HG02973 (cell line): ENCODE measurements at regions not wholly inside any gene's neighbourhood (a gene's known extent, or its start where the extent isn't known, plus 50 kb on each side); places are given as distances from the start of the nearest gene placed in this dataset.
"Not testable (repeated sequence)": the region's sequence is repeated elsewhere in the genome, so short reads cannot be mapped to it uniquely, and the experiment has no call there.

ENCODE experiments used
- ATAC-seq: cut with Tn5 transposase; IDR thresholded peaks from one replicate; pipeline ENCODE4 v1.9.1; 2021; ENCODE audit warnings: moderate library complexity; ENCODE audit not compliant: unreplicated experiment

GRCh38 chr3:191728186-191728585, 267.2 kb downstream of the PYDC2 start:
- no peak for ATAC-seq

GRCh38 chr3:191737742-191738141, 276.8 kb downstream of the PYDC2 start:
- ATAC-seq = no peak

GRCh38 chr3:191740712-191741111, 279.7 kb downstream of the PYDC2 start:
- ATAC-seq = no peak

- ATAC-seq = not testable (repeated sequence)
Measured at GRCh38 chr3:191741847-191742350, 280.9 kb downstream of the PYDC2 start.

GRCh38 chr3:191743283-191743682, 282.3 kb downstream of the PYDC2 start:
- ATAC-seq = no peak

GRCh38 chr3:191750618-191751017, 289.7 kb downstream of the PYDC2 start:
- no peak for ATAC-seq

GRCh38 chr3:191753196-191753595, 292.2 kb downstream of the PYDC2 start:
- ATAC-seq = no peak

- no peak for ATAC-seq
Measured at GRCh38 chr3:191761906-191762305, 300.9 kb downstream of the PYDC2 start.

- ATAC-seq = no peak
Measured at GRCh38 chr3:191762323-191762960, 301.5 kb downstream of the PYDC2 start.

- no peak for ATAC-seq
Measured at GRCh38 chr3:191768421-191768820, 307.5 kb downstream of the PYDC2 start.

GRCh38 chr3:191770541-191770940, 309.6 kb downstream of the PYDC2 start:
- ATAC-seq = no peak

GRCh38 chr3:191774485-191774884, 313.5 kb downstream of the PYDC2 start:
- ATAC-seq = no peak

GRCh38 chr3:191775451-191776233, 314.7 kb downstream of the PYDC2 start:
- ATAC-seq = no peak

- ATAC-seq = no peak
Measured at GRCh38 chr3:191781044-191781443, 320.1 kb downstream of the PYDC2 start.

GRCh38 chr3:191783024-191783423, 322.1 kb downstream of the PYDC2 start:
- ATAC-seq = no peak

- no peak for ATAC-seq
Measured at GRCh38 chr3:191790934-191791333, 330.0 kb downstream of the PYDC2 start.

GRCh38 chr3:191792580-191792979, 331.6 kb downstream of the PYDC2 start:
- no peak for ATAC-seq

- ATAC-seq = no peak
Measured at GRCh38 chr3:191795196-191795595, 334.2 kb downstream of the PYDC2 start.

GRCh38 chr3:191797271-191797670, 336.3 kb downstream of the PYDC2 start:
- ATAC-seq = no peak

- ATAC-seq = no peak
Measured at GRCh38 chr3:191802671-191803070, 341.7 kb downstream of the PYDC2 start.

GRCh38 chr3:191804935-191805334, 344.0 kb downstream of the PYDC2 start:
- no peak for ATAC-seq

GRCh38 chr3:191808073-191808472, 347.1 kb downstream of the PYDC2 start:
- ATAC-seq = no peak
